ENCODE measurements at regions not wholly inside any gene's neighbourhood (a gene's known extent, or its start where the extent isn't known, plus 50 kb on each side); places are given as distances from the start of the nearest gene placed in this dataset.

DNA sequence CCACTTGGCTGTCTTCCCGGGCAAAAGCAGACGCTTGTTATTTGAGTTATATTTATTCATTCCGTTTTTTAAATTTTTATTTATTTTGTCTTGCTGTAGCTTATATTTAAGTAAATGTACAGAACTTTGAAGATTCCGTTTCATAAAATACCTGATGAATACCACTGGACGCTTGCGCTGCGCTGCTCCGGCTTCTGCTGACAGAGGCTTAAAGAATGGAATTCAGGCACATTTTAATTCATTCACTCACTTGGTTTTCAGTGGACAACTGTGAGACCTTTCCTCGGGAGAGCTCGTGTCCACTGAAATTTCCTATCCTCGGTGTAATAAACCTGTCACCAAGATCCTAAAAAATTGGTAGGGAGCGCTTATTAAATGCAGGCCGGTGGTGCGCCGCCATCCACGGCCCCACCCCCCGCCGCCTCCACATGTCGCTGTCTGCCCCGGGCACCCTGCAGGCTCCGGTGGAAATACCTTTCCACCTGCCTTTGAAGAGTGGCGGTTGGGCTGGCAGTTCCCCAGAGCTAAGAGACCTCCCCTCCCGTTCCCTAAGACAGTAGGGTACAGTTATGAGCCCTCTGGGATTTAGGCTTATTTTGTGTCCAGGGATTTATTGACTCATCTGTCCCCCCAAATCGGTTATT lies 62.5 kb upstream of the UBE2E1 start:
- DNase-seq (ENCODE audit: low read depth, low spot score), result no peak
- H3K27me3 ChIP-seq (ENCODE audit: control insufficient read depth, insufficient read depth, low read length), result peaks cover 4% of the 10 kb centered on the region

GRCh38 chr3:23746441-23746840 lies 59.3 kb upstream of the UBE2E1 start:
- Histone ChIP-seq H3K9me3 (ENCODE audit: control insufficient read depth, insufficient read depth, low read length) (no peaks in the 10 kb centered on the region), H3K4me3 (ENCODE audit: low read depth, low read length) (no peak overlapping the region), H3K27ac (ENCODE audit: low read depth, low read length) (no peak overlapping the region), H3K27me3 (ENCODE audit: control insufficient read depth, insufficient read depth, low read length) (peaks cover 4% of the 10 kb centered on the region)
- POLR2A ChIA-PET, result no interaction called here
- DNase-seq (ENCODE audit: low read depth, low spot score), result no peak
- TF ChIP-seq CTCF (IDR thresholded peaks at IDR 0.05; ENCODE audit: low read depth, low read length), result no peak
- CTCF ChIA-PET, result no interaction called here

More for the DNA sequence above, 62.5 kb upstream of the UBE2E1 start:
- Histone ChIP-seq H3K4me3 (ENCODE audit: low read depth, low read length) (no peak overlapping the region), H3K9me3 (ENCODE audit: control insufficient read depth, insufficient read depth, low read length) (no peaks in the 10 kb centered on the region), H3K27ac (ENCODE audit: low read depth, low read length) (no peak overlapping the region)
- TF ChIP-seq CTCF (IDR thresholded peaks at IDR 0.05; ENCODE audit: low read depth, low read length), result no peak
- ChIA-PET POLR2A (no interaction called here), CTCF (no interaction called here)

DNA sequence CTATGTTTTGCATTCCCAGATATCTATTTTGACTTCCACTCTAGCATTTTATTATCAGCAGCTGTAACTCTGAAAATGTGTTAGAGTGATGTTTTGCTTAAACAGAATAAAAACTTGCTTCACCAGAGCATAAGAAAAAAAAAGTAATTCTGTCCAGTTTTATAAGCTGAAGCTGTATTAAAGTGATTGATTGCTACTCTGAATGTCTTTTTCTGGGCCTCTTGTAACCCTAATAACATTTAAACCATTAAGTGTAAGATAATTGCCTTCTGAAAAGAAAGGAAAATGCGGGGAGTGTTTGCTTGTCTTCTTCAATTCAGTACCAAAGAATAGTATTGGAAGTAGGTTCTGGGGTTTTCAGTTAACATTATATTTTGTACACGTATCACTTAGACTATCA lies 57.9 kb upstream of the UBE2E1 start:
- ChIA-PET CTCF (no interaction called here), POLR2A (no interaction called here)
- DNase-seq (ENCODE audit: low read depth, low spot score), result no peak
- Histone ChIP-seq H3K9me3 (ENCODE audit: control insufficient read depth, insufficient read depth, low read length) (no peaks in the 10 kb centered on the region), H3K27ac (ENCODE audit: low read depth, low read length) (no peak overlapping the region), H3K4me3 (ENCODE audit: low read depth, low read length) (no peak overlapping the region), H3K27me3 (ENCODE audit: control insufficient read depth, insufficient read depth, low read length) (peaks cover 4% of the 10 kb centered on the region)
- TF ChIP-seq CTCF (IDR thresholded peaks at IDR 0.05; ENCODE audit: low read depth, low read length), result no peak

- Histone ChIP-seq H3K4me3 (ENCODE audit: low read depth, low read length) (no peak overlapping the region), H3K27me3 (ENCODE audit: control insufficient read depth, insufficient read depth, low read length) (peaks cover 4% of the 10 kb centered on the region), H3K27ac (ENCODE audit: low read depth, low read length) (no peak overlapping the region), H3K9me3 (ENCODE audit: control insufficient read depth, insufficient read depth, low read length) (no peaks in the 10 kb centered on the region)
- CTCF ChIA-PET, result interaction anchor here (0.6 kb wide), 1 partner anchor 13 kb away, joined by 3 read pairs; no protein-coding TSS in a partner anchor
- no peak for DNase-seq (ENCODE audit: low read depth, low spot score)
- POLR2A ChIA-PET, result no interaction called here
- no peak for TF ChIP-seq CTCF (IDR thresholded peaks at IDR 0.05; ENCODE audit: low read depth, low read length)
These were observed 57.2 kb upstream of the UBE2E1 start for GRCh38 chr3:23748398-23749110.

- ChIA-PET CTCF (no interaction called here), POLR2A (no interaction called here)
- Histone ChIP-seq H3K4me3 (ENCODE audit: low read depth, low read length) (no peak overlapping the region), H3K9me3 (ENCODE audit: control insufficient read depth, insufficient read depth, low read length) (no peaks in the 10 kb centered on the region), H3K27me3 (ENCODE audit: control insufficient read depth, insufficient read depth, low read length) (no peaks in the 10 kb centered on the region), H3K27ac (ENCODE audit: low read depth, low read length) (no peak overlapping the region)
- no peak for TF ChIP-seq CTCF (IDR thresholded peaks at IDR 0.05; ENCODE audit: low read depth, low read length)
- no peak for DNase-seq (ENCODE audit: low read depth, low spot score)
These were observed 56.1 kb upstream of the UBE2E1 start for GRCh38 chr3:23749609-23750008.

Data from AG04450 (cell line).